ENCODE measurements at regions not wholly inside any gene's neighbourhood (a gene's known extent, or its start where the extent isn't known, plus 50 kb on each side); places are given as distances from the start of the nearest gene placed in this dataset.
"Not testable (repeated sequence)": the region's sequence is repeated elsewhere in the genome, so short reads cannot be mapped to it uniquely, and the experiment has no call there.

DNA sequence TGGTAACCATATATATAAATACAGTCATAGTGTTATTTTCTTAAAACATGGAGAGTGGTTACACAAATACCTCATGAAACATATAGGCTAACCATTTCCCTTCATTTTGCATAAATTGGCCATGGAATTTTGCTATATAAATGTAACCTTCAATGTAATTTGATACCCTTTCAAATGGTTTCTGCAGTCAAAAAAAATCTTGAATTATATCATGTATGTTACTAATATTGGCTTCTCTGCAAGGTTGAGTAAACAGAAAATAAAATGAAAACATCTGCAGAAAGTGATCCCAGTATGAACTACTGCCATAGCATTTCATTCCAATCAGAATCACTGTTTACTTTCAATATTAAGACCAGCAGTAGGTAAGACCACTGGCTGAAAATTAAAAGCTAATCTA, 1165.9 kb upstream of the TENM3 start:
- no peak for DNase-seq (ENCODE audit: low spot score)

GRCh38 chr4:181078196-181078595, 1165.0 kb upstream of the TENM3 start:
- peak; percentile 7 for DNase-seq (ENCODE audit: low spot score)

DNA sequence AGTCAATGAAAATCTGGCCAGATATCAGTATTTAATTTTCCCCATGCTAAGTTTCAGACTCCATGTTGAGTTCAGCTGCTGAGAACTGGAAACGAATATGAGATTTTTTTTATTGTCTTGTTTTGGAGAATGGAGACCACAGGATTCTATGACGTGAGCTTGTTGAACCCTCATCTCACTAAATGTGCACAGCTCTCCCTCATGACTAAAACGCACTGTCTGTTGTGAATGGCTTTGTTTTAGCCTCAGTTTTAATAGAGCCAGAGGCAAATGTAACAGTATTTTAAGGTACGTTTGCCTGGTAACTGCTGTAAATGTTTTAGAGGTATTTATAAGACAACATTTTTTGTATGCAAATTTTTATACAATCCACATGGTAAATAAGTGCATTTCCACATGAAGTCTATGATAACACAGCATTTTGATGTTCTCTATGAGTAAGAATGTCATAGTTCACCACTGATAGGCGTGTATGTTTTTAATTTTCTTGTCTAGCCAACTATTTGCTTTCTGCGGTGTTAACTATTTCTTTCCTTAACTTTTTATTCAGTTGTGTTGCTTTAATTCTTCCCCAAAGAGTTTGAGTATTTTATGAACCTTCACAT, 1159.3 kb upstream of the TENM3 start:
- DNase-seq (ENCODE audit: low spot score) = no peak

DNA sequence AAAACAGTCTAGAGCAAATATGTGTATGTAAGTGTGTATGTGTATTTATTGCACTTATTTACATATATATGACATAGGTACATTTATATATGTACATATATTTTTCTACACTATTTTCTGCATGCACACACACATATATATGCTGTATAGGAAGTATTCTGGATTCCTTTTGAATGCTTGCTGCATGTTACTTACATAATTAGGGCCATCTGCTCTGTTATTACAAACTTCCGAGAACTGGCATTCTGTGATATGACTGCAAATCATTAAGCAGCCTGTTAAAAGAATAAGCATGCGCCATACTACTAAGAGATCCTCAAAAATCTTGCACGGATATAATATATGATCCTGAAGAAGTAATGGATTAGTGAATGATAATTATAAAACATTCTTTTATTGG, 1157.6 kb upstream of the TENM3 start:
- DNase-seq (ENCODE audit: low spot score) = no peak

- DNase-seq (ENCODE audit: low spot score) = no peak
These were observed 1137.7 kb upstream of the TENM3 start for GRCh38 chr4:181105487-181105886.

- DNase-seq (ENCODE audit: low spot score) = no peak
These were observed 1136.8 kb upstream of the TENM3 start for GRCh38 chr4:181106398-181106797.

DNA sequence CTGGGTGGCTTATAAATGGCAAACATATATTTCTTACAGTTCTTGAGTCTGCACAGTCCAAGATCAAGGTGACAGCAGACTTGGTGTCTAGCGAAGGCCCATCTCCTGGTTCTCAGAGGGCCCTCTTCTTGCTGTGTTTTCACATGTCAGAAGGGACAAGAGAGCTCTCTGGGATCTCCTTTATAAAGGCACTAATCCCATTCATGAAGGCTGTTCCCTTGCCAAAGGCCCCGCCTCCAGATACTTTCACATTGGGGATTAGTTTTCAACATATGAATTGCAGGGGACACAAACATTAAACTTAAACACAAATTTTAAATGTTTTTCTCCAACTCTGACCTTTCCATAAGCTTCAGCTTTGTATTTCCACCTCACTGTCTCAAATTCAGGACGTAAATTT, 1135.0 kb upstream of the TENM3 start:
- no peak for DNase-seq (ENCODE audit: low spot score)

- DNase-seq (ENCODE audit: low spot score) = peak; percentile 56
These were observed 1124.0 kb upstream of the TENM3 start for GRCh38 chr4:181119186-181119585.

GRCh38 chr4:181121733-181122132, 1121.5 kb upstream of the TENM3 start:
- no peak for DNase-seq (ENCODE audit: low spot score)

DNA sequence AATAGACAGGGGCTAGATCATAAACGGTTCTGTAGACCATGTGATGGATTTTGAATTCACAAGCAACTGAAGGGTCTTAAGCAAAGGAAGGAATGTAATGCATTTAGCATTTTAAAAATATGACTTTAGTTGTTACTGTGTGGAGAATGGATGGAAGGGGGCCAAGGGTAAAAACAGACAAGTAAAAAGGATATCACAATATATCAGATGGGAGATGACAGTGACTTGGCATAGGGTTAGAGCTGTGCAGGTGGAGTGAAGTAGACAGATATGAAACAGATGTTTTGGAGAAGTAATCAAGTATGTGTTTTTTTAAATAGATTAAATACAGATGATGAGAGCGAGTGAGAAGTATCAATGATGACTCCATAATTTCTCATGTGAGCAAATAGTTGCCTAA, 1116.0 kb upstream of the TENM3 start:
- no peak for DNase-seq (ENCODE audit: low spot score)

DNA sequence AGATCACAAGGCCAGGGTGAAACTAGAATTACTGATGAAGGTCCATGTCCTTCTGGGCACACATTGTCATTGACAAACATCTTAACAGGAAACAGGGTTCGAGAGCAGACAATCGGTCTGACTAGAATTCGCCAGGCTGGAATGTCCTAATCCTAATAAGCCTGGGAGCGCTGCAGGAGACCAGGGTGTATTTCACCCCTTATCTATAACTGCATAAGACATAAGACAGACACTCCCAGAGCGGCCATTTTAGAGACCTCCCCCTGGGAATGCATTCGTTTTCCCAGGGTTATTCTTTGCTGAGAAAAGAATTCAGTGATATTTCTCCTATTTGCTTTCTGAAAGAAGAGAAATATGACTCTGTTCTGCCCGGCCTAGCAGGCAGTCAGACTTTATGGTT, 1112.9 kb upstream of the TENM3 start:
- not testable (repeated sequence) for DNase-seq (ENCODE audit: low spot score)

GRCh38 chr4:181137351-181137750, 1105.9 kb upstream of the TENM3 start:
- no peak for DNase-seq (ENCODE audit: low spot score)

- DNase-seq (ENCODE audit: low spot score) = no peak
These were observed 1105.1 kb upstream of the TENM3 start for GRCh38 chr4:181138116-181138515.

DNA sequence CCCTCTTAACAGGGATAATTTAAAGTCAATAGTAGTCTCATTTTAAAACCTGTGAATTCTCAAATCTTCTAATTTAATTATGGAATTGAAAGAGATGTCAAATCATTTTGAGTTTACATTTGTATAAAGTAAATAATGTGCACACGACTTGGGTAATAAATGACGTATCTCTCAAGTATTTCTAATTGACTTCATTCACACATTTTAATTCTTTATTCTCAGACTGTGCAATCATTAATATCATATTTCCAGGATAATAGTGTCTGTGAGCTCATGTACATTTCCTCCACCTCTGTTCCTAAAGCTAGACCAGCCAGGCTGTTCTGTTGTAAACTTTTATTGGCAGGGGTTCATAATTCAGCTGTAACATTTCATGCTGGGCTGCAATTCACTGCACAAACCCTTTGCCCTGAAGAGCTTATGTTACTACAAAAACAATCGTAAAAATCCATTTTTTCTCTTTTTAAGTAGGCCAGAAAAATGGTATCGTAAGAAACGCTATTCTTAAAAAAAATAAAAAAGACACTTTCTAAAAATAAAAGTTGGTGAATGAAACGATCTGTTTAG, 1103.1 kb upstream of the TENM3 start:
- DNase-seq (ENCODE audit: low spot score) = peak; percentile 8

- DNase-seq (ENCODE audit: low spot score) = peak; percentile 85
These were observed 1099.8 kb upstream of the TENM3 start for GRCh38 chr4:181143250-181143854.

DNA sequence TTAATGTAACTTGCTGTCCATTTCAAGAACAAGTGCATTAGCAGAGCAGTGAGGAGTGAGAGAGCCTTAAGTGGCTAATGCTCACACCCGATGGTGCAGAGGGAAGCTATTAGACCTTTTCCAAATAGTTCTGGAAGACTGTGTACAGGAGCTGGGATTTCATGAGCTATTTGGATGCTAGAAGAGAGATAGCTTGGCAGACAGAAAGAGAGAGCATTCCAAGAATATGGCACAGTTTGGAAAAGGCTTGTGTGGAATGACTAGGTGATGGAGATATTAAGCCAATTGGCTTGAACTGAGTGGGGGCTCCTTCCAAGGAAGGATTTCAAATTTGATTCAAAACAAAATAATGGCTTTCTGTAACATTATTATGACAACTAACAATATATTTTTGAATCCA, 1097.2 kb upstream of the TENM3 start:
- DNase-seq (ENCODE audit: low spot score) = peak; percentile 3

DNA sequence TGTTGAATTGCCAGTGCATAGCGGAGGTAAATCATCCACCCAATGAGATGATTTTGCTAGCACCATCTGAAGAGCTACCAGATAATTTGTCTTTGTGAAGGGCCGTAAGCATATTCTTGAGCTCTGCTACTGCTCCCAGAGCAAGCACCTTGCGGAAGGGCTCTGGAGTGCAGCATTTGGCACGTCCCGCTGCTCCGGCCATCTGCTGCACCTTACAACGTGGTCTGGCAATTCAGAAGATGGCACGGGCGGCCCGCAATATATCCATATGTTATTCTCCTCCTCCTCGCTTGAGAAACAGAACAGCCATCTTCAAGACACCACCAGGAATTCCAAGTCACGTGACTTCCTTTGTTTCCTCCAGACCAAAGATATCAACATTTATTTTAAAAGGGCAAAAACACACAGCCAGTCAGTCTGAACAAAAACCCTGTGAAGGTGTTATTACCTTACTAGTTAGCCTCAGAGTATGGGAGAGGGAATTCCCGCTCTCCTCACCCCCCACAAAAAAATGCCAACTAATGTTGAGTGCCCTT, 1095.7 kb upstream of the TENM3 start:
- DNase-seq (ENCODE audit: low spot score) = no peak

DNA sequence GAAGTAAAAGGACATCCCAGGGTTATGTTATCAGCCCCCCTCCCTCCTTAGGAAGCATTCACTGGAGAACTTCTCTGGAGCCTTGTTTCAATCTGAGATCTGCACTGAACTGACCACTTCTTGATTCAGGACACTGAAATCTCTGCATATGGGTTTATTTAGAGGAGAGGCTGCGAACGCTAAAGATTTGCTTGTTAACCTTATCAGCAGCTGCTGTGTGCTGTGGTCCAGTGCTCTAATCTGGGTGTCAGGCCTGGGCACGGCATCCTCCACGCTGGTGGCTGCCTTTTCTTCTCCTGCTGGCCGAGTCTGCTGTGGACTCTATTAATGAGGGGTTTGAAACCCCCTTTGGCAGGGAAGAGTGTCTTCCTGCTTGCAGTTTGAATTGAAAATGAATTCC, 1094.7 kb upstream of the TENM3 start:
- DNase-seq (ENCODE audit: low spot score) = no peak

- DNase-seq (ENCODE audit: low spot score) = no peak
These were observed 1093.0 kb upstream of the TENM3 start for GRCh38 chr4:181150191-181150590.

- no peak for DNase-seq (ENCODE audit: low spot score)
These were observed 1091.3 kb upstream of the TENM3 start for GRCh38 chr4:181151856-181152255.

DNA sequence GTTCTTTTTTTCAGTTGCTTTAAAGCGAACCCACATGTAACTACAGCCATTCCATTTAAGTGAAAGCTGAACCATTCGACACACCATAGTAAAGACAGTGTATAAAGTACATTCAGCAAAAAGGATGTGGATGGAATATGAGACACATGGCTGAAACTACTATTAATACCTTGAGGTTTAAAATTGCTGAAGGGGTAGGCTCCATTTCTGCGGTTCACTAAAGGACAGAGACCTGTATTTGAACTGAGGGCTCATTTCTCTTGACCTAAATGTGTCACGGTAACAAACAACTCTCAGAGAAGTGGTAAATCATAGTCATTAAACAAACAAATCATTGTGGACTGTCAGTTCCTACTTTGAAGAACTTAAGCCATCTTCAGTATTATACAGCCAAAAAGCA, 1085.6 kb upstream of the TENM3 start:
- no peak for DNase-seq (ENCODE audit: low spot score)

GRCh38 chr4:181158971-181159370, 1084.2 kb upstream of the TENM3 start:
- DNase-seq (ENCODE audit: low spot score) = no peak

- no peak for DNase-seq (ENCODE audit: low spot score)
These were observed 1081.5 kb upstream of the TENM3 start for GRCh38 chr4:181161669-181162068.

All from umbilical cord (tissue), 1 donor.